ENCODE measurements at regions not wholly inside any gene's neighbourhood (a gene's known extent, or its start where the extent isn't known, plus 50 kb on each side); places are given as distances from the start of the nearest gene placed in this dataset.

GRCh38 chr1:61534847-61535246, 190.1 kb downstream of the TM2D1 start:
- TF ChIP-seq POLR2A (IDR thresholded peaks at IDR 0.05; ENCODE audit: low read depth, low read length): no peak
- TF ChIP-seq POLR2AphosphoS5 (IDR thresholded peaks at IDR 0.05; ENCODE audit: low read depth, low read length): no peak
- no peak for TF ChIP-seq TAF1 (IDR thresholded peaks at IDR 0.05; ENCODE audit: low read depth, low read length)
- TF ChIP-seq PAX5 (IDR thresholded peaks at IDR 0.05; ENCODE audit: insufficient read depth, low read length, severe bottlenecking): no peak
